HFFc6 (cell line): ENCODE measurements at regions not wholly inside any gene's neighbourhood (a gene's known extent, or its start where the extent isn't known, plus 50 kb on each side); places are given as distances from the start of the nearest gene placed in this dataset.

Experiments used
- DNase-seq: peaks from one replicate; pipeline ENCODE4 v3.0.0-alpha.2; 2018
- H3K27ac Mint-ChIP-seq: 2 replicates; pipeline ENCODE4 v1.8.0; 2020; ENCODE audit warnings: mild to moderate bottlenecking, mixed read lengths
- H3K27me3 Mint-ChIP-seq: 2 replicates; pipeline ENCODE4 v1.8.0; 2021; ENCODE audit warnings: mild to moderate bottlenecking, moderate library complexity, mixed read lengths; ENCODE audit not compliant: insufficient read depth
- H3K36me3 Mint-ChIP-seq: 2 replicates; pipeline ENCODE4 v1.8.0; 2021; ENCODE audit warnings: low read depth, mixed read lengths
- H3K4me1 Mint-ChIP-seq: 2 replicates; pipeline ENCODE4 v1.8.0; 2020; ENCODE audit warnings: low read depth, mixed read lengths
- H3K4me3 Mint-ChIP-seq: 2 replicates; pipeline ENCODE4 v1.8.0; 2020; ENCODE audit warnings: mild to moderate bottlenecking, moderate library complexity, mixed read lengths
- H3K9me3 Mint-ChIP-seq: 2 replicates; pipeline ENCODE4 v1.8.0; 2020; ENCODE audit warnings: mild to moderate bottlenecking, mixed read lengths
- CTCF ChIP-seq: fragments of 200-600 bp; sonication (generic); IDR thresholded peaks from 2 replicates; pipeline ENCODE4 v1.5.0; 2021; ENCODE audit warnings: antibody characterized with exemption, mild to moderate bottlenecking

- Mint-ChIP-seq H3K4me3 (no peak overlapping the region), H3K27ac (no peak overlapping the region), H3K36me3 (no peaks in the 10 kb centered on the region), H3K9me3 (peaks cover 32% of the 10 kb centered on the region), H3K27me3 (peaks cover 2% of the 10 kb centered on the region; the same call in 1 of the 2 replicates), H3K4me1 (no peaks in the 10 kb centered on the region)
- no peak for TF ChIP-seq CTCF
- DNase-seq = no peak
Observed at GRCh38 chr5:106127341-106127781, 1543.4 kb downstream of the EFNA5 start.

GRCh38 chr5:106121972-106122605, 1548.6 kb downstream of the EFNA5 start:
- Mint-ChIP-seq H3K27me3 (peaks cover 2% of the 10 kb centered on the region), H3K9me3 (peaks cover 25% of the 10 kb centered on the region), H3K36me3 (peaks cover 9% of the 10 kb centered on the region), H3K27ac (no peak overlapping the region), H3K4me1 (no peaks in the 10 kb centered on the region), H3K4me3 (no peak overlapping the region)
- DNase-seq = no peak
- TF ChIP-seq CTCF = peak; percentile 70

GRCh38 chr5:106116682-106117081, 1554.1 kb downstream of the EFNA5 start:
- H3K4me1 Mint-ChIP-seq = no peaks in the 10 kb centered on the region
- no peaks in the 10 kb centered on the region; the same call in 1 of the 2 replicates for H3K27me3 Mint-ChIP-seq
- H3K9me3 Mint-ChIP-seq = peaks cover 33% of the 10 kb centered on the region
- peaks cover 7% of the 10 kb centered on the region for H3K36me3 Mint-ChIP-seq
- H3K27ac Mint-ChIP-seq = no peak overlapping the region
- DNase-seq = no peak
- H3K4me3 Mint-ChIP-seq = no peak overlapping the region
- no peak for TF ChIP-seq CTCF

GRCh38 chr5:106113922-106114321, 1556.8 kb downstream of the EFNA5 start:
- Mint-ChIP-seq H3K4me3 (no peak overlapping the region), H3K27me3 (no peaks in the 10 kb centered on the region), H3K4me1 (no peaks in the 10 kb centered on the region), H3K27ac (no peak overlapping the region), H3K9me3 (peaks cover 33% of the 10 kb centered on the region), H3K36me3 (no peaks in the 10 kb centered on the region)
- TF ChIP-seq CTCF = no peak
- no peak for DNase-seq

GRCh38 chr5:106106384-106106783, 1564.4 kb downstream of the EFNA5 start:
- Mint-ChIP-seq H3K27ac (no peak overlapping the region), H3K9me3 (peaks cover 16% of the 10 kb centered on the region), H3K27me3 (no peaks in the 10 kb centered on the region), H3K4me3 (no peak overlapping the region), H3K4me1 (no peaks in the 10 kb centered on the region), H3K36me3 (no peaks in the 10 kb centered on the region)
- no peak for TF ChIP-seq CTCF
- no peak for DNase-seq
